K562 (cell line): ENCODE measurements at regions not wholly inside any gene's neighbourhood (a gene's known extent, or its start where the extent isn't known, plus 50 kb on each side); places are given as distances from the start of the nearest gene placed in this dataset.

Experiments used
- ELF4 ChIP-seq: fragments of 450-650 bp; formaldehyde crosslinking; IDR thresholded peaks from 2 replicates; pipeline ENCODE4 v1.4.0; 2022; ENCODE audit warnings: missing genetic modification characterization
- EP400 ChIP-seq: fragments of 450-650 bp; IDR thresholded peaks from 2 replicates; pipeline ENCODE4 v1.6.1; 2017; ENCODE audit warnings: antibody characterized with exemption, mild to moderate bottlenecking, moderate library complexity
- HDAC2 ChIP-seq: fragments of 450-650 bp; IDR thresholded peaks from 2 replicates; pipeline ENCODE4 v1.6.1; 2016; ENCODE audit warnings: mild to moderate bottlenecking
- MXI1 ChIP-seq: IDR thresholded peaks from 2 replicates; pipeline ENCODE4 v1.6.1; 2011; ENCODE audit warnings: low read depth, mild to moderate bottlenecking, improper control_type of control experiment, low read length
- ZKSCAN3 ChIP-seq: fragments of 250-450 bp; sonication (Bioruptor Pico); IDR thresholded peaks from 2 replicates; pipeline ENCODE4 v1.4.0; 2020
- ZNF175 ChIP-seq: fragments of 200-800 bp; sonication (Bioruptor generic); IDR thresholded peaks from 2 replicates; pipeline ENCODE4 v1.6.1; 2016; ENCODE audit warnings: low read depth, mild to moderate bottlenecking, missing genetic modification characterization, missing compliant biosample characterization
- ZNF3 ChIP-seq: fragments of 250-450 bp; sonication (Bioruptor Pico); IDR thresholded peaks from 2 replicates; pipeline ENCODE4 v1.5.0; 2021; ENCODE audit warnings: mild to moderate bottlenecking, moderate library complexity
- ZNF695 ChIP-seq: fragments of 450-650 bp; formaldehyde crosslinking; IDR thresholded peaks from 2 replicates; pipeline ENCODE4 v1.4.0; 2020; ENCODE audit warnings: mild to moderate bottlenecking, moderate library complexity
- TF ChIP-seq, protein P1 (sequence below): fragments of 450-650 bp; IDR thresholded peaks from 2 replicates; pipeline ENCODE4 v1.6.1; 2014; ENCODE audit warnings: low read depth, mild to moderate bottlenecking, moderate library complexity, borderline replicate concordance
- TF ChIP-seq, protein P2 (sequence below), 2 experiments: fragments of 450-650 bp; IDR thresholded peaks; 2 replicates each; pipeline ENCODE4 v1.6.1; 2016
- TF ChIP-seq, protein P3 (sequence below): fragments of 200-800 bp; sonication (Bioruptor generic); IDR thresholded peaks from 2 replicates; pipeline ENCODE4 v1.6.1; 2016; ENCODE audit warnings: missing genetic modification characterization, missing compliant biosample characterization

DNA sequence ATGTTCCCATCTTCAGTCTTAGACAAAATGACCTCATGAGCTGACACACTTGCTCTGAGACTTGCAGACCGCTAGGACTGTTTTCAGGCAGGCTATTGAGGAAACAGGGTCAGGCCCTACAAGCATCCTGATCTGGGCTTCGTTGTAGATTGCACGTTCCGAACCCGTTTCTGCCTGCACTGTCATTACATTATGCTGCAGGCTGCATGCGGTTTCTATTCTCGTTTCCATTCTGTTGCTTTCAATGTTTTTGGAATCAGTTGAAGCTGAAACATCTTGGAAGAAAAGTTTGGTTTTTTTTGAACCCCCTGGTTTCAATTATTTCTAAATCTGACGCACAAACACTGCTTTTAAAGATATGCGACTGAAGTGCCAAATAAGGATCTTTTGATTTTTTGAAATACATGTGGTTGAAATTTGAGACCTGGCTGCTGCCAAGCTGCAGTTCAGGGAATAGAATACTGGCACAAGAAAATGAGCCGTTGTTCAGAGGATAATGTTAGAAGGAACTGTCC lies 716.1 kb upstream of the INTU start (continued):
- TF ChIP-seq, protein P1, sequence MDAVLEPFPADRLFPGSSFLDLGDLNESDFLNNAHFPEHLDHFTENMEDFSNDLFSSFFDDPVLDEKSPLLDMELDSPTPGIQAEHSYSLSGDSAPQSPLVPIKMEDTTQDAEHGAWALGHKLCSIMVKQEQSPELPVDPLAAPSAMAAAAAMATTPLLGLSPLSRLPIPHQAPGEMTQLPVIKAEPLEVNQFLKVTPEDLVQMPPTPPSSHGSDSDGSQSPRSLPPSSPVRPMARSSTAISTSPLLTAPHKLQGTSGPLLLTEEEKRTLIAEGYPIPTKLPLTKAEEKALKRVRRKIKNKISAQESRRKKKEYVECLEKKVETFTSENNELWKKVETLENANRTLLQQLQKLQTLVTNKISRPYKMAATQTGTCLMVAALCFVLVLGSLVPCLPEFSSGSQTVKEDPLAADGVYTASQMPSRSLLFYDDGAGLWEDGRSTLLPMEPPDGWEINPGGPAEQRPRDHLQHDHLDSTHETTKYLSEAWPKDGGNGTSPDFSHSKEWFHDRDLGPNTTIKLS: no peak
- TF ChIP-seq ZKSCAN3 (CRISPR knock-in tag): no peak
- no peak for TF ChIP-seq ZNF3 (CRISPR knock-in tag)
- TF ChIP-seq MXI1: no peak
- TF ChIP-seq, protein P2, sequence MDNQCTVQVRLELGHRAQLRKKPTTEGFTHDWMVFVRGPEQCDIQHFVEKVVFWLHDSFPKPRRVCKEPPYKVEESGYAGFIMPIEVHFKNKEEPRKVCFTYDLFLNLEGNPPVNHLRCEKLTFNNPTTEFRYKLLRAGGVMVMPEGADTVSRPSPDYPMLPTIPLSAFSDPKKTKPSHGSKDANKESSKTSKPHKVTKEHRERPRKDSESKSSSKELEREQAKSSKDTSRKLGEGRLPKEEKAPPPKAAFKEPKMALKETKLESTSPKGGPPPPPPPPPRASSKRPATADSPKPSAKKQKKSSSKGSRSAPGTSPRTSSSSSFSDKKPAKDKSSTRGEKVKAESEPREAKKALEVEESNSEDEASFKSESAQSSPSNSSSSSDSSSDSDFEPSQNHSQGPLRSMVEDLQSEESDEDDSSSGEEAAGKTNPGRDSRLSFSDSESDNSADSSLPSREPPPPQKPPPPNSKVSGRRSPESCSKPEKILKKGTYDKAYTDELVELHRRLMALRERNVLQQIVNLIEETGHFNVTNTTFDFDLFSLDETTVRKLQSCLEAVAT (IDR thresholded peaks at IDR 0.05): no peak
- no peak for TF ChIP-seq ELF4 (CRISPR knock-in tag)
- TF ChIP-seq ZNF175: 0 out of 2 replicates have a peak, but pooled peaks have one; percentile 53
- peak; percentile 22; the same call in 1 of the 2 replicates for TF ChIP-seq HDAC2
- TF ChIP-seq, protein P3, sequence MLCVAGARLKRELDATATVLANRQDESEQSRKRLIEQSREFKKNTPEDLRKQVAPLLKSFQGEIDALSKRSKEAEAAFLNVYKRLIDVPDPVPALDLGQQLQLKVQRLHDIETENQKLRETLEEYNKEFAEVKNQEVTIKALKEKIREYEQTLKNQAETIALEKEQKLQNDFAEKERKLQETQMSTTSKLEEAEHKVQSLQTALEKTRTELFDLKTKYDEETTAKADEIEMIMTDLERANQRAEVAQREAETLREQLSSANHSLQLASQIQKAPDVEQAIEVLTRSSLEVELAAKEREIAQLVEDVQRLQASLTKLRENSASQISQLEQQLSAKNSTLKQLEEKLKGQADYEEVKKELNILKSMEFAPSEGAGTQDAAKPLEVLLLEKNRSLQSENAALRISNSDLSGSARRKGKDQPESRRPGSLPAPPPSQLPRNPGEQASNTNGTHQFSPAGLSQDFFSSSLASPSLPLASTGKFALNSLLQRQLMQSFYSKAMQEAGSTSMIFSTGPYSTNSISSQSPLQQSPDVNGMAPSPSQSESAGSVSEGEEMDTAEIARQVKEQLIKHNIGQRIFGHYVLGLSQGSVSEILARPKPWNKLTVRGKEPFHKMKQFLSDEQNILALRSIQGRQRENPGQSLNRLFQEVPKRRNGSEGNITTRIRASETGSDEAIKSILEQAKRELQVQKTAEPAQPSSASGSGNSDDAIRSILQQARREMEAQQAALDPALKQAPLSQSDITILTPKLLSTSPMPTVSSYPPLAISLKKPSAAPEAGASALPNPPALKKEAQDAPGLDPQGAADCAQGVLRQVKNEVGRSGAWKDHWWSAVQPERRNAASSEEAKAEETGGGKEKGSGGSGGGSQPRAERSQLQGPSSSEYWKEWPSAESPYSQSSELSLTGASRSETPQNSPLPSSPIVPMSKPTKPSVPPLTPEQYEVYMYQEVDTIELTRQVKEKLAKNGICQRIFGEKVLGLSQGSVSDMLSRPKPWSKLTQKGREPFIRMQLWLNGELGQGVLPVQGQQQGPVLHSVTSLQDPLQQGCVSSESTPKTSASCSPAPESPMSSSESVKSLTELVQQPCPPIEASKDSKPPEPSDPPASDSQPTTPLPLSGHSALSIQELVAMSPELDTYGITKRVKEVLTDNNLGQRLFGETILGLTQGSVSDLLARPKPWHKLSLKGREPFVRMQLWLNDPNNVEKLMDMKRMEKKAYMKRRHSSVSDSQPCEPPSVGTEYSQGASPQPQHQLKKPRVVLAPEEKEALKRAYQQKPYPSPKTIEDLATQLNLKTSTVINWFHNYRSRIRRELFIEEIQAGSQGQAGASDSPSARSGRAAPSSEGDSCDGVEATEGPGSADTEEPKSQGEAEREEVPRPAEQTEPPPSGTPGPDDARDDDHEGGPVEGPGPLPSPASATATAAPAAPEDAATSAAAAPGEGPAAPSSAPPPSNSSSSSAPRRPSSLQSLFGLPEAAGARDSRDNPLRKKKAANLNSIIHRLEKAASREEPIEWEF: no peak
- no peak for TF ChIP-seq ZNF695 (CRISPR knock-in tag)
- TF ChIP-seq EP400: 0 out of 2 replicates have a peak, but pooled peaks have one; percentile 44
